ENCODE measurements at regions not wholly inside any gene's neighbourhood (a gene's known extent, or its start where the extent isn't known, plus 50 kb on each side); places are given as distances from the start of the nearest gene placed in this dataset.
"Not testable (repeated sequence)": the region's sequence is repeated elsewhere in the genome, so short reads cannot be mapped to it uniquely, and the experiment has no call there.

GRCh38 chr4:151564321-151564720, 155.3 kb downstream of the FHIP1A start:
- DNase-seq = no peak

GRCh38 chr4:151565583-151565982, 156.6 kb downstream of the FHIP1A start:
- no peak for DNase-seq

- no peak for DNase-seq
Observed at GRCh38 chr4:151566053-151566452, 157.1 kb downstream of the FHIP1A start.

GRCh38 chr4:151567056-151567455, 158.1 kb downstream of the FHIP1A start:
- no peak for DNase-seq

- DNase-seq = no peak
Observed at GRCh38 chr4:151568966-151569365, 160.0 kb downstream of the FHIP1A start.

- no peak for DNase-seq
Observed at GRCh38 chr4:151569650-151570049, 160.7 kb downstream of the FHIP1A start.

- DNase-seq = no peak
Observed at GRCh38 chr4:151573474-151573873, 164.5 kb downstream of the FHIP1A start.

- DNase-seq = no peak
Observed at GRCh38 chr4:151573945-151574344, 165.0 kb downstream of the FHIP1A start.

- no peak for DNase-seq
Observed at GRCh38 chr4:151574968-151575367, 166.0 kb downstream of the FHIP1A start.

GRCh38 chr4:151575646-151576045, 166.7 kb downstream of the FHIP1A start:
- peak in 1 of 2 experiments; percentile 1 for DNase-seq

GRCh38 chr4:151576627-151577026, 167.7 kb downstream of the FHIP1A start:
- DNase-seq = no peak

GRCh38 chr4:151581570-151581969, 172.6 kb downstream of the FHIP1A start:
- no peak for DNase-seq

- no peak for DNase-seq
Observed at GRCh38 chr4:151582098-151582497, 173.1 kb downstream of the FHIP1A start.

GRCh38 chr4:151583157-151583914, 174.4 kb downstream of the FHIP1A start:
- DNase-seq = no peak

GRCh38 chr4:151584101-151584500, 175.1 kb downstream of the FHIP1A start:
- DNase-seq = no peak

- not testable (repeated sequence) for DNase-seq
Observed at GRCh38 chr4:151595629-151596028, 165.2 kb downstream of the GATB start.

- DNase-seq = not testable (repeated sequence)
Observed at GRCh38 chr4:151597691-151598090, 163.1 kb downstream of the GATB start.

GRCh38 chr4:151599863-151600262, 160.9 kb downstream of the GATB start:
- DNase-seq = no peak

- no peak for DNase-seq
Observed at GRCh38 chr4:151600432-151600831, 160.4 kb downstream of the GATB start.

- no peak for DNase-seq
Observed at GRCh38 chr4:151603377-151603776, 157.4 kb downstream of the GATB start.

- DNase-seq = peak in 1 of 2 experiments; percentile 23
Observed at GRCh38 chr4:151604238-151604637, 156.6 kb downstream of the GATB start.

GRCh38 chr4:151605215-151605614, 155.6 kb downstream of the GATB start:
- DNase-seq = peak in 1 of 2 experiments; percentile 23

GRCh38 chr4:151606061-151606460, 154.7 kb downstream of the GATB start:
- DNase-seq = no peak

GRCh38 chr4:151610229-151610628, 150.6 kb downstream of the GATB start:
- DNase-seq = no peak

GRCh38 chr4:151611960-151612359, 148.8 kb downstream of the GATB start:
- no peak for DNase-seq

Measured in NCI-H526 (cell line).